Duodenal mucosa (tissue), 2 donors: ENCODE measurements at regions not wholly inside any gene's neighbourhood (a gene's known extent, or its start where the extent isn't known, plus 50 kb on each side); places are given as distances from the start of the nearest gene placed in this dataset.

ENCODE experiments used
- H3K27ac ChIP-seq: one replicate; pipeline ENCODE4 v1.7.0; 2013; ENCODE audit warnings: low read depth, low read length
- H3K27me3 ChIP-seq, 2 donors: one replicate each; pipeline ENCODE4 v1.7.0; 2013; ENCODE audit warnings: low read length in 2 of 2, control low read depth in 1 of 2; ENCODE audit not compliant: insufficient read depth in 2 of 2, control insufficient read depth in 1 of 2
- H3K36me3 ChIP-seq, 2 donors: one replicate each; pipeline ENCODE4 v1.7.0; 2013; ENCODE audit warnings: low read length in 2 of 2, control low read depth in 1 of 2; ENCODE audit not compliant: insufficient read depth in 2 of 2, control insufficient read depth in 1 of 2
- H3K4me1 ChIP-seq, 2 donors: one replicate each; pipeline ENCODE4 v1.7.0; 2013; ENCODE audit warnings: low read length in 2 of 2, control low read depth in 1 of 2; ENCODE audit not compliant: insufficient read depth in 2 of 2, control insufficient read depth in 1 of 2
- H3K4me3 ChIP-seq, 2 donors: one replicate each; pipeline ENCODE4 v1.7.0; 2013; ENCODE audit warnings: low read length in 2 of 2, low read depth in 1 of 2
- H3K9ac ChIP-seq, 2 donors: one replicate each; pipeline ENCODE4 v1.7.0; 2013; ENCODE audit warnings: low read length in 2 of 2, low read depth in 1 of 2
- H3K9me3 ChIP-seq, 2 donors: one replicate each; pipeline ENCODE4 v1.7.0; 2013; ENCODE audit warnings: low read length in 2 of 2, control low read depth in 1 of 2; ENCODE audit not compliant: control insufficient read depth in 1 of 2

DNA sequence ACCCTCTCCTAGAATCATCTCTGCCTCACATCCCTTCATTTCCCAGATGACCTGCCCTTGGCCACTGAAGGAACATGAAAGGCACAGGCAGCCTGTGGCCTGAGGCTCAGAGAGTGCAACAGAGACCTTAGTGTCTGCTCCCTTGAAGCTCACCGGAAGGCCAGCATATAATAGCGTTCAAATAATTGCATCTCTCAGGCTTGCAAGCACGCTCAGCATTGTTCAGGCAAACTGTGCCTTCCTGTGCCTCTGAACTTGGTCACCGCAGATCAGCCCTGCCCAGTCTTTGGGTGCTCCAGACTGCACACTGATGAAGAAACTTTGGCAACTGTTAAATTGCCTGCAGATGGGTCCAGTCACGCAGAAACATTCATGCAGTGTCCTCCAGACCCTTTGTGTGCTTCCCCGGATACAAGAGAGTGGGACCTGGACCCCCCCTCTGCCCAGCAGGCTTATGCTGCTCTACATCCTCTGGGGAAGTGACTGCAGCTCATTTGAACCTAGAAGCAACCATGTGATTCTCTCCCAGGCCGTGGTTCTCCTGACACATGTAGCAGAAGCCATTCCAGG lies 216.0 kb upstream of the ANKRD55 start:
- H3K9me3 ChIP-seq, result no peaks in the 10 kb centered on the region
- H3K4me3 ChIP-seq, result no peak overlapping the region
- H3K27me3 ChIP-seq, result no peaks in the 10 kb centered on the region
- H3K9ac ChIP-seq, result no peak overlapping the region
- no peaks in the 10 kb centered on the region for H3K36me3 ChIP-seq
- H3K4me1 ChIP-seq, result peaks cover 8 to 11% of the 10 kb centered on the region in 2 donors
- H3K27ac ChIP-seq, result no peak overlapping the region

DNA sequence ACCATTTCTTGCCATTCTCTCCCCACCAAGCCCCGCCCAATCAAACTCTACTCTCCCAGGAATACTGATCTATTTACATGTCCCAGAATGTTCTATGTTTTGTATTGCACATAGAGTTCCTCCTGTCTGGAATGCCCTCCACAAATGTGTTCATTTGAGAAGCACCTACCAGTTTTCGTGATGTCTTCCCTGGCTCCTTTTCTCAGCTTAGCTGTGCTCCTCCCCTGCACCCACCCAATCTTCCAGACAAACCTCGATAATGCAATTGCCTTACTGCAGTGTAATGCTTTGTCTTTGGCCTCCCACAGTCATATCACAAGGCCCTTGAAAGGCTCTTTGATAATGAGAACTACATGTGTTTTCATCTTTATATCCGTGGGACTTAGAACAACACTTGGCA lies 214.5 kb upstream of the ANKRD55 start:
- Histone ChIP-seq H3K4me1 (peaks cover 8 to 11% of the 10 kb centered on the region in 2 donors), H3K27ac (no peak overlapping the region)

DNA sequence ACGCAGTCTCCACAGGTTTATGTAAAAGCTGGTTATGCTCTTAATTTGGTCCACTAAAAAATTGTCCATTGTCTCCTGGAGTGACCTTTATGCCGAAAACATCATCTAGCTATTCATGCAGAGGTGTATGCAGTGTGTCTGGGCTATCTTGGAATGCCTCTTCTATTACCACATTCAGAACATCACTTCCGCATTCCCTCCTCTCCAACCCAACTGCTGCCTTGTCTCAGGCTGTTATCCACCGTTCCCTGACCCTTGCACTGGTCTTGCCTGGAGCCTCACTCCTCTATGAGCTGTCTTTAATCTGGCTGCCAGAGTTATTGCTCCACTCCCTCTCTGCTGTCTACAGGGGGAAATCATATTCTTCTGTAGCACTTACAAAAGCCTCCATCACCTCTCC lies 214.1 kb upstream of the ANKRD55 start:
- H3K4me1 ChIP-seq, result peaks cover 8 to 11% of the 10 kb centered on the region in 2 donors
- no peaks in the 10 kb centered on the region for H3K36me3 ChIP-seq
- no peak overlapping the region for H3K9ac ChIP-seq
- no peak overlapping the region for H3K4me3 ChIP-seq
- no peaks in the 10 kb centered on the region for H3K27me3 ChIP-seq
- no peaks in the 10 kb centered on the region for H3K9me3 ChIP-seq
- H3K27ac ChIP-seq, result no peak overlapping the region

More for the DNA sequence above, 214.5 kb upstream of the ANKRD55 start:
- Histone ChIP-seq H3K4me3 (no peak overlapping the region), H3K36me3 (no peaks in the 10 kb centered on the region), H3K9ac (no peak overlapping the region), H3K27me3 (no peaks in the 10 kb centered on the region), H3K9me3 (no peaks in the 10 kb centered on the region)

DNA sequence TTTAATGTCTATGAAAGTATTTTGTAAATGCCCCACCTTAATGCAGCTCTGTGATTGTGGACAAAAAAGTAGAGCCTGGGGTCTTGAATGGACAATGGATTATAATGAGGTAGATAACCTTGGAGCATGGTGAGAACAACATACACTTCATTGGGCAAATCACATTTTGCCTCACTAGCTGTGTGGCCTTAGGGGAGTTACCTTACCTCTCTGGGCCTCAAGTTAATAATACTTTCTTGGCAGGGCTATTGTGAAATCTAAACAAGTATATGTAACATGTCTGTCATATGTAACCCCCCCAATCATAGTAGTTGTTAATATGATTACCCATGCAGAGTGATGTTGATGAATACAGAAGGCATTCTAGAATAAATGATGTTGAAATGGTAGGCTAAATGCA lies 213.6 kb upstream of the ANKRD55 start:
- H3K9ac ChIP-seq, result no peak overlapping the region
- H3K4me1 ChIP-seq, result peaks cover 8 to 11% of the 10 kb centered on the region in 2 donors
- no peaks in the 10 kb centered on the region for H3K27me3 ChIP-seq
- H3K4me3 ChIP-seq, result no peak overlapping the region
- H3K36me3 ChIP-seq, result no peaks in the 10 kb centered on the region
- H3K27ac ChIP-seq, result no peak overlapping the region
- H3K9me3 ChIP-seq, result no peaks in the 10 kb centered on the region

DNA sequence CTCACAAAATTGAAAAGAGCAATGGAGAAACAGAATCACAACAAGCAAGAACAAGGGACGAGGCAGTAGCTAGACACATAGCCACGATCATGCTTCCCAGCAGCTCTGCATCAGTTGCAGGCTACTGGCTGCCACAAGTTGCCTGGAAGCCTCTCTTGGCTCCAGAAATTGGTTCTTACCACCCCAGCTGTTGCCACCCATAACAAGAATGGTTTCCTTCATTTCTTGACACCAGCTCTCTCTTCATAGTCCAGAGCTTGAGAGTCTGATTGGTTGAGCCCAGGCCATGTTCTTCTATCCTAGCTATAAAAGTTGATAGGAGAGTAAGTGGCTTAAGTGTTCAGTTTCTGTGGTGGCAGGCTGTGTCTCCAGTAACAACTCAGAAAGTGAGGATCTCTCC lies 210.7 kb upstream of the ANKRD55 start:
- Histone ChIP-seq H3K27ac (no peak overlapping the region), H3K4me3 (no peak overlapping the region), H3K9me3 (no peaks in the 10 kb centered on the region), H3K36me3 (no peaks in the 10 kb centered on the region), H3K9ac (no peak overlapping the region), H3K27me3 (no peaks in the 10 kb centered on the region), H3K4me1 (peaks cover 8 to 15% of the 10 kb centered on the region in 2 donors)

DNA sequence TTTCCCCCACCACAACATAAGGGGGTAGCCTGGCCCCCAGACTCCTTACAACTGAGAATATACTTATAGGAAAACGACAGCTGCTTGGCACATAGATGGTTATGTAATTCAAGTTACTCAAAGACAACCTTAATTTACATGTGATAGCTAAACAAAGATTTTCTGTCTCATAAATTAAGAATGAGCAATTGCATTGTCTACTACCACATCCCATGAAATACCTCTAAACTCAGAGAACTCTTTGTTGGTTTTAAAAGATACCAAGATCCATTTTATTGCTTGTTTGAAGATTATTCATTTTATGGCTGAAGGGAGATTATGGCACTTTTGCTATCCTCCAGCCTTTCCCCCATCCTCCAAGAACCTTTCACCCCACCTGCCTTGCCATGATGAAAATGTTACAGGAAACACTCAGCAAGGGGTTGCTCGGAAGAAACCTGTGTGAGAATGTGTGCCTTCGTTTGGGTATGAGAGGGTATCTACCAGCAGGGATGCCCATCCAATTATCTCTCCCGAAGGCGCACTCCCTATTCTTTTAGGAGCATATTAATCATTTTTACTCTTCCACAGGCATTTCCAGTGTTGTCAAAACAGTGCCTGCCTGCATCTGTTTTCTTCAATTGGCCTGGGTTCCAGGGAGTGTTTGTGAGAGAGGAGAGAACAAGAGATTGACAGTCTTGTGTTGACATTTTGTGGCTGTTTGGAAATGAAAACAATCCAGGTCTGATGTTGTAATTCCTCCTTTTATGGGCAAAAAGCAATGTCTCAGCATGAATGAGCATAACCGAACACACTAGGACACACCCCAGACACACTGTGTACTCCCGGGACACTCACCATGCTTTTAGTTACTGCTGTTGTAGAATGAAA lies 208.0 kb upstream of the ANKRD55 start:
- H3K27me3 ChIP-seq, result no peaks in the 10 kb centered on the region
- no peak overlapping the region for H3K9ac ChIP-seq
- no peak overlapping the region for H3K4me3 ChIP-seq
- H3K27ac ChIP-seq, result no peak overlapping the region
- H3K9me3 ChIP-seq, result no peaks in the 10 kb centered on the region
- no peaks in the 10 kb centered on the region for H3K36me3 ChIP-seq
- peaks cover 0 to 4% of the 10 kb centered on the region in 2 donors for H3K4me1 ChIP-seq

DNA sequence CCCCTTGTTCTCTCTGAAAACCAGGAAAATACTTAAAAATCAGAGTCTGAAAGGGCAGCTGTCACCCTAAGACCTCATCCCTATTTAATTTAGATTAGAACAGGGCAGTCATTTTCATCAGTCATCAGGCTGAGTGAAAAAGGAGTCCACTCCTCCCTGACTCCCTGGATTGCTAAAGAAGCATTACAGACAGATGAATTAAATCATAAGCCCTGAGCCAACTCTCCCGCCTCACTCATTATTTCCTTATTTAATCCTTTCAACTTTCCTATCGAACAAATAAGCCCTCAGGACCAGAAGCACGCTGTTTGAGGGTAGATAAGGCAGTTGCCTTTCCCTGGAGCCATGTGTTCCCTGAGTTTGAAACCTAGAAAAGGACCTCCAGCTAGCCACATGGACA lies 201.9 kb upstream of the ANKRD55 start:
- H3K4me3 ChIP-seq, result no peak overlapping the region
- no peak overlapping the region for H3K9ac ChIP-seq
- no peaks in the 10 kb centered on the region for H3K9me3 ChIP-seq
- H3K27ac ChIP-seq, result no peak overlapping the region
- H3K27me3 ChIP-seq, result no peaks in the 10 kb centered on the region
- no peaks in the 10 kb centered on the region for H3K36me3 ChIP-seq
- H3K4me1 ChIP-seq, result no peaks in the 10 kb centered on the region

DNA sequence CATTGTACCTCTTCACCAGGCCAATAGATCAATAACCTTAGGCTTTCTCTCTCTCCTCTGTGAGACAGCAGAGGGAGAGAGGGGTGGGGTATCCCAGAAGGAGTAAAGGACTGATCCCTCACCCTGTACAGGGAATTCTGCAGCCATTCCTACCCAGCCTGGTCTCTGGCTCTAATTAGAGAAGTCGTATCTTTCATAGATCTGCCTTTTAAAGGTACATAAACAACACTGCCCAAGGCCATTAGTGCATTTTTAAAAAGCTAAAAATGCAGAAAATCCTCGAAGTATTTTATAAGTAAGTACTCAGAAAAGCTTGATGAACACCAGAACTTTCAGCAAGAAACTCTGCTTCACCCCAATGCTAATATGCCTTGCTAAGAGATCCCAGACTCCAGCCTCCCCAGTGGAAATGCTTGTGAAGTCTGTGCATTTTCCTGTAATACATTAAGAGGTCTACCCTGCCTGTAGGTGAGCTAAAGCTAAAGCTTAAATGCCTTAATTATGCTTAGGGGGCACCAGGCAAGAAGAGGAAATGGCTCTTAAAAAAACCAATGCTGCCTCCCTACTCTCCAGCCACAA lies 200.0 kb upstream of the ANKRD55 start:
- no peaks in the 10 kb centered on the region for H3K27me3 ChIP-seq
- no peak overlapping the region for H3K4me3 ChIP-seq
- peaks cover 0 to 3% of the 10 kb centered on the region in 2 donors for H3K4me1 ChIP-seq
- H3K9me3 ChIP-seq, result no peaks in the 10 kb centered on the region
- no peaks in the 10 kb centered on the region for H3K36me3 ChIP-seq
- no peak overlapping the region for H3K27ac ChIP-seq
- H3K9ac ChIP-seq, result no peak overlapping the region

DNA sequence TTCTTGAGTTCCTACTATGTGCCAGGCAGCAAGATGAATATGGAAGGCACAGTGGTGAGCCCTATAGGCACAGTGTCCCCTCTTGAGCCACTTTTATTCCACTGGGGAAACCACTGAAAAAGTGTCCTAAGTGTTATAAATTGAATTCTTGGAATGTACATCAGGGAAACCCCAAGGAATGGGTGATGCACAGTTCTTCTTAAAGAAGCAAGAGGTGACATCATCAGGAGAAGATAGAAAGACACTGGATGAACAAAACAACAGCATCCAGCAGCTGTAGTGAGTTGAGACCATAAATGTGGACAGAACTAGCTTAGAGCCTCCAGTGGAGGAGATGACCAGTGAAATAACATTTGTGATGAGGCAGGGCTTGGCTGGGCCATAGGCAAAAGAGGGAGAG lies 199.2 kb upstream of the ANKRD55 start:
- Histone ChIP-seq H3K27ac (no peak overlapping the region), H3K4me3 (no peak overlapping the region), H3K9me3 (no peaks in the 10 kb centered on the region), H3K36me3 (no peaks in the 10 kb centered on the region), H3K27me3 (no peaks in the 10 kb centered on the region), H3K4me1 (peaks cover 0 to 3% of the 10 kb centered on the region in 2 donors), H3K9ac (no peak overlapping the region)

DNA sequence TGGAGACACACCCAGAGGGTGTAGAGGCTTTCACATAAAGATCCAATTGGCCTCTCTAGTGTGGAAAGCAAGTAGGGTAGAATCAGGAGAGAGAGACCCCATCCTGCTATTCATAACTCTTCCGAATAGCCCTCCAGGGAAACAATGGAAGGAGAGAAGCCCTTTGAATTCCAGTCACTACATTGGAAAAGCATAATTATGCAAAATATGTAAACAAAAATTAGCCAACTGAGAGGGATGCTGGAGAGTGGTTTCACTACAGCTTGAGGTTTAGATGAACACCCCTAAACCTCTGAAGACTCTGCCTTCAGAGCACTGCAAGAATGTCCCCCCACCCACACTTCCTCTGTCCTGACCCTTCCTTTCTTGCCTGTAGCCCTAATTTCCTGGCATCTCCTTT lies 197.3 kb upstream of the ANKRD55 start:
- no peak overlapping the region for H3K4me3 ChIP-seq
- no peaks in the 10 kb centered on the region for H3K36me3 ChIP-seq
- H3K27me3 ChIP-seq, result no peaks in the 10 kb centered on the region
- peaks cover 0 to 3% of the 10 kb centered on the region in 2 donors for H3K4me1 ChIP-seq
- no peaks in the 10 kb centered on the region for H3K9me3 ChIP-seq
- no peak overlapping the region for H3K9ac ChIP-seq
- H3K27ac ChIP-seq, result no peak overlapping the region
